NCI-H1048 (cell line): ENCODE measurements at regions not wholly inside any gene's neighbourhood (a gene's known extent, or its start where the extent isn't known, plus 50 kb on each side); places are given as distances from the start of the nearest gene placed in this dataset.
"Not testable (repeated sequence)": the region's sequence is repeated elsewhere in the genome, so short reads cannot be mapped to it uniquely, and the experiment has no call there.

Experiments
- DNase-seq: peaks from one replicate; lab custom pipeline; 2025; lab: John Stamatoyannopoulos, UW

GRCh38 chr2:194095359-194095758 lies 1561.7 kb upstream of the SLC39A10 start:
- DNase-seq, result no peak

GRCh38 chr2:194090251-194090905 lies 1566.6 kb upstream of the SLC39A10 start:
- DNase-seq, result no peak

- DNase-seq, result no peak
These were observed 1569.7 kb upstream of the SLC39A10 start for GRCh38 chr2:194087089-194087958.

GRCh38 chr2:194086129-194086528 lies 1570.9 kb upstream of the SLC39A10 start:
- no peak for DNase-seq

GRCh38 chr2:194079989-194080388 lies 1577.0 kb upstream of the SLC39A10 start:
- no peak for DNase-seq

- no peak for DNase-seq
These were observed 1579.7 kb upstream of the SLC39A10 start for GRCh38 chr2:194077366-194077765.

GRCh38 chr2:194062401-194062800 lies 1594.6 kb upstream of the SLC39A10 start:
- no peak for DNase-seq

GRCh38 chr2:194060269-194060668 lies 1596.8 kb upstream of the SLC39A10 start:
- DNase-seq, result no peak

- DNase-seq, result no peak
These were observed 1602.7 kb upstream of the SLC39A10 start for GRCh38 chr2:194054313-194054712.

GRCh38 chr2:194044321-194044720 lies 1612.7 kb upstream of the SLC39A10 start:
- no peak for DNase-seq

GRCh38 chr2:194021130-194021529 lies 1635.9 kb upstream of the SLC39A10 start:
- not testable (repeated sequence) for DNase-seq

- no peak for DNase-seq
These were observed 1636.9 kb upstream of the SLC39A10 start for GRCh38 chr2:194020155-194020554.

GRCh38 chr2:194015751-194016150 lies 1641.3 kb upstream of the SLC39A10 start:
- no peak for DNase-seq

- DNase-seq, result no peak
These were observed 1642.4 kb upstream of the SLC39A10 start for GRCh38 chr2:194014639-194015038.

GRCh38 chr2:194004590-194005206 lies 1652.3 kb upstream of the SLC39A10 start:
- DNase-seq, result no peak

- DNase-seq, result no peak
These were observed 1653.1 kb upstream of the SLC39A10 start for GRCh38 chr2:194003911-194004310.

- DNase-seq, result no peak
These were observed 1654.2 kb upstream of the SLC39A10 start for GRCh38 chr2:194002699-194003368.

- no peak for DNase-seq
These were observed 1666.2 kb upstream of the SLC39A10 start for GRCh38 chr2:193990868-193991267.

- no peak for DNase-seq
These were observed 1667.4 kb upstream of the SLC39A10 start for GRCh38 chr2:193989645-193990044.

GRCh38 chr2:193988784-193989183 lies 1668.2 kb upstream of the SLC39A10 start:
- DNase-seq, result no peak

- no peak for DNase-seq
These were observed 1671.8 kb upstream of the SLC39A10 start for GRCh38 chr2:193985272-193985671.

- DNase-seq, result no peak
These were observed 1676.4 kb upstream of the SLC39A10 start for GRCh38 chr2:193980599-193980998.
